ENCODE measurements at regions not wholly inside any gene's neighbourhood (a gene's known extent, or its start where the extent isn't known, plus 50 kb on each side); places are given as distances from the start of the nearest gene placed in this dataset.

DNA sequence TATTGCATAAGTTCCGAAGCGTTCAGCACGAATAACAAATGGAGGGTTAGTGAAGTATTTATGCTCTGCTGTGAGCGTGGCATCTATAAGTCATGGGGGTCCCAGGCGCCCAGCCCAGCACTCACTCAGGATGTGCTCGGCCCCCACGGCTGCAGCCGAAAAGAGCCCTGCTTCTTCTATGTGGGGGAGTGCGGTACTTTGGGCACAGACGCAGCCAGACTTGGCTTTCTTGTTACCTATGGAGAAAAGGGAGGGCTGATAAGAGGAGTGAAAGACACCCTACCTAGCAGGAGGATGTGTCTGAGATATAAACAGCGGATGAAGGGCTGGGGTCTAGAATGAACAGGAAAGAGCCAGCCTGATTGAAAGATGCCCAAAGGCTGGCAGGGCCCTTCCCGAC lies 51.4 kb downstream of the MRPL36 start:
- DNase-seq (ENCODE audit: low read depth in 2 of 3, low spot score in 2 of 3), result no peak

DNA sequence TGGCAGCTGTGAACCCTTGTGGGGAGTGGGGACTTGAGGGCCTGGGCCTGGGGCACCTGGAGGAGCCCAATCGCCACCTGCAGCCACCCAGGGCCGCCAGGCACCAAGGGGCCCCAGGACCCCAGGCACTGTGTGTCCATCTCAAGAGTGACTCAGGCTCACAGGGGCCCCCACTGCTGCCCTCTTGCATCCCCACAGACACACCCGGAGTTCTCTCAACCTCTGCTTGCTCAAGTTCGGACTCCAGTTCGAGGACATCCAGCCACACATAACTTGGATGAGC lies 51.9 kb downstream of the MRPL36 start:
- no peak for DNase-seq (ENCODE audit: low read depth in 2 of 3, low spot score in 2 of 3)

DNA sequence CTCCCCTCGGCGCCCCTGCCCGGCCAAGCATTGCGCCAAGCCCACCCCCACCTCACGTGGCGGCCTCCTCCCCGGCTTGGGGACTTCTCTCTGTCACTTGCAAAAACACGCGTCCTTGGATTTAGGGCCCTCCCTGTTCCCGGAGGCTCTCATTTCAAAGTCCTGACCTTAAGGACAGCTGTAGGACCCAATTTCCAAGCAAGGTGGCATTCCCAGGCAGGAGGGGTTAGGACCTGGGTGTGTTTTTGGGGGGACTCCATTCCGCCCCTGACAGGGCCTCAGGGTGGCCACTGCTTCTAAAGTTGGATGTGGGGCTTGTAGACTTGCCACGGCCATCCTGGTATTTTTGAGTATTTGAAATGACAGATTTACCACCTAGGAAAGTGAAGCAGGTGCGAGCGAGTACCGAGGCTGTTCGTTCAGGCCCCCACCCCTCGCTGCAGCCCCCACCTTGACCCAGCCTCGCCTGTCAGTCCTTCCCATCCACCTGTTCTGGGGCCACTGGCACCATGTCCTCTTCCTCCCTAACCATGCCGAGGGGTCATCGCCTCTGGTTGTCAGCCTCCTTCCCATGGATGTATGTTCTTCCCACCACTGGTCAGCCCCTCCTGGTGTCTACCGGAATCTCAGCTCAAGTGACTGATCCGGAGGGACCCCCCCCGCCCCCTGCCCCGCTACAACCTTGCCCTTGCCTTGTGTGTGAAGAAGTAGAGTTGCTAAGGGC lies 52.4 kb downstream of the MRPL36 start:
- no peak for DNase-seq (ENCODE audit: low read depth in 2 of 3, low spot score in 2 of 3)

DNA sequence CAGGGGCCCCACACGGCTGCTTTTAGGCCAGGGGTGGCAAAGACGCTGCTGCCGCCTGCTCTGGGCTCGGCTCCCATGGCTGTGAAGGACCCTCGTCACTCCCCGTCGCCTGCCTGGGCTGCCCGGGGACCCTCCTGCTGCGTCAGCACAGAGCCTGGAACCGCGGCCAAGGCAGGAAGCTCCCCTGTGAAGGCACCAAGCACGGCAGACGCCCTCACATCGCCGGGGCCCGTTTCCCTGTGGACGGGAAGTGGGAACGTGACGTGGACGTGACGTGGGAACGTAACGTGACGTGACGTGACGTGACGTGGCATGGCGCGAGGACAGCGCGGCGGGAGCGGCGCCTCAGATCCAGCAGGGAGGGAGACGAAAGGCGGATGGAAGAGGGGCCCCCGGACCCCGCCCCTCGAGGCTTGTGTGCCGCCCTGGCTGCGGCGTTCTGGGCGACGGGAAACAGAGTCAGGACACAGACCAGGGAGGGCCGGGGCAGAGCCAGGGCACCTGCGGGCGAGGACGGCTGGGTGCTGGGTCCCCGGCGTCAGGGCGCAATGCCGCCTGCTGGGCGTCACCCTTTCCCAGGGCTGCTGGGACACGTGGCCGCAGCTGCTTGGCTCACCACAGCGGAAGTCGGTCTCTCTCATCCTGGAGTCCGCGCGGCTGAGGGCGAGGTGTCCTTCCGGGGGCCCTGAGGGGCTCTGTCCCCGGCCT lies 53.1 kb downstream of the MRPL36 start:
- no peak for DNase-seq (ENCODE audit: low read depth in 2 of 3, low spot score in 2 of 3)

DNA sequence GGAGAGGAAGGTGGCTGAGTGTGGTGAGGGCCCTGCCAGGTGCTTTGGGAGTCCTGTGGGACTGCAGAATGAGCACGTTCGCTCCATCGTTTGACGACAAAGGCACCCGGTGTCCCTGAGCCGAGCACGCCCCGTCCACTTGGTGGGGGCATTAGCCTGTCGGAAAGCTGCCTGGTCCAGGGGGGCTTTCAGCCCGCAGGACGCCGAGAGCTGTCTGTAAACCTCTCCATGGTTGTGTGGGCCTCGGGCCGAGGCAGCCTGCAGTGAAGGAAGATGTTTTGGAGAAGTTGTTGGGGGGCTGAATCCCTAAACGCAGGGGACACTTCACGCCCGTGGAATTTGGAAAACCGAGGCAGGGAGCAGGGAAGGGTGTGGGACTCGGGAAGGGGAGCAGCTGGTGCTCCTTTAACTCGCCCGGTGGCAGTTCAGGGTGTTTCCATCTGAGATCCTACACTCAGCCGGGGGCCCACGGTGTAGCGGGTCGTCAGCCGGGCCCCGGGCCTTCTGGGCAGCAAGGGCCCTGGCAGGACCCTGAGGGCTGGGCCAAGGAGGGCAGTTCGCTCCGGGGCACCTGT lies 53.8 kb downstream of the MRPL36 start:
- DNase-seq (ENCODE audit: low read depth in 2 of 3, low spot score in 2 of 3), result no peak

DNA sequence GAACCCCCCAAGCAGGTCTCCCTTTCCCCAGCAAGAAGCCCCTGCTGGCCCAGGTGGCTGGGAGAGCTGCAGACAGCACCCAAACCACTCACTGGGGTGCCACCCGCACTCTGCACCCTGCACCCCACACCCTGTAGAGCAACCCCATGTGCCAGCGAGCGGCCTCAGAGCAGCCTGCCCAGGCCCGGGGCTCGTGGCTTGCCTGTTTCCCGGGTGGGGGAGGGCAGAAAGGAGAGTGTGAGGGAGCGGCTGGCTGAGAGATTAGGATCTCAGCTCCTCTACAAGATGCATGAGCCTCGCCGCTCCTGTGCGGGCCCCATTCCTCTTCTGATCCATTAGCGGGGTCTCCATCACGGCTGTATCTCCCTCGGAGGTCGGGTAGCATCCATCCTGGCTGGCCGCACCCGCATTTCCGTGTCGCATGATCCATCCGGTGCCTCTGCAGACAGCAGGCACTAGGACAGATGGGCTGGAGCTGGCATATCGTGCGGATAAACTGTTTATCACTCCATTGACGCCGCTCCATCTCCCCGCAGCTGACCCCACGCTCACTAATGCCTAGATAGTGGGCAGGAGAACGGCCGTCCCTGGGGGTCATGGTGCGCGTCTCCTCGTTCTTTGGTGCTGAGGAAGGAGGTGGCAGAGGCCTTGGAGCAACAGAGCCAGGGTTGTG lies 54.4 kb downstream of the MRPL36 start:
- no peak for DNase-seq (ENCODE audit: low read depth in 2 of 3, low spot score in 2 of 3)

DNA sequence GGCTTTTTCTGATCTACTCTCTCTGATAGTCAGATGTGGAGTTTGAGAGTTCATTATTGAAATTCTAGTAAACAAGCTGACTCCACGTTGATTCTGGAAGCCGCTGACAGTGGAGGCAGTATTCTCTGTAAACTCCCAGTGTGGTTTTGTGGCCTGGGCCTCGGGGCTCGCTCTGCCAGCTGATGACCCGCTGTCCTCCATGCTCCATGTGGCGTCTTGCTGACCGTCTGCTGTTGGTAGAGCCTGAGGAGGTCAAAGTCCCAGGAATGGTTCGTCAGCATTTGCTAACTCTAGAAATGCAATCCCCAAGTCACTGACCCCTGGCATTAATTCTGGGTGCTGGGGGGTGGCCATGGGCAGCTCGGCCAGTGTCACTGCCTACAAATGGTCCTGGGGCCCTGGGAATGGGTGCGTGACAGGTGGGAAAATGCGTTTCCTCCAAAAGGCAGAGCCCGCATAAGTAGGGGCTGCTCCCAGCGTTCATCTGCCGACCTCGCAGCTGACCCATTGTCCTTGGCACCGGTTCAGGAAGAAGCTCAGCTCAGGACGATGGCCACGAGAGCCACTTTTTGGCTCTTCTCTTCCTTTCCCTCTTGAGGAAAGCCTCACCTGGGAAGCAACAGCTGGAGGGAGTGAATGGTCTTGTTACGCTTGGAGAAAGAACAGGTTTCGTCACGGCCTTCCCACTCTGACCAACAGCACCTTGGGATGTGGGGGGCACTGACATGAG lies 55.1 kb downstream of the MRPL36 start:
- DNase-seq (ENCODE audit: low read depth in 2 of 3, low spot score in 2 of 3), result no peak

DNA sequence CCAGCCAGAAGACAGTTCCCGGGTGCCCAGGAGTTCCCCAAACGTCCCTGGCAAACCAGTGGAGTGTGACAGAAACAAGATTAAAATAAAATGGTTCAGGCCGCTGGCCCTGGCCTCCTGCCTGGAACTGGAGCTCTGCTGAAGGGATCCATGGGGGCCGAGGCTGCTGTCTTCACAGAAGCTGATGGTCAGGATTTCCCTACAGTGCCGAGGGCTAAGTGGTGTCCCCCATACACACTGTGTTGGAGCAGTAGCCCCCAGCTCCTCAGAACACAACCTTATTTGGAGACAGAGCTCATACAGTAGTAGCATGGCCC lies 55.9 kb downstream of the MRPL36 start:
- DNase-seq (ENCODE audit: low read depth in 2 of 3, low spot score in 2 of 3), result no peak

DNA sequence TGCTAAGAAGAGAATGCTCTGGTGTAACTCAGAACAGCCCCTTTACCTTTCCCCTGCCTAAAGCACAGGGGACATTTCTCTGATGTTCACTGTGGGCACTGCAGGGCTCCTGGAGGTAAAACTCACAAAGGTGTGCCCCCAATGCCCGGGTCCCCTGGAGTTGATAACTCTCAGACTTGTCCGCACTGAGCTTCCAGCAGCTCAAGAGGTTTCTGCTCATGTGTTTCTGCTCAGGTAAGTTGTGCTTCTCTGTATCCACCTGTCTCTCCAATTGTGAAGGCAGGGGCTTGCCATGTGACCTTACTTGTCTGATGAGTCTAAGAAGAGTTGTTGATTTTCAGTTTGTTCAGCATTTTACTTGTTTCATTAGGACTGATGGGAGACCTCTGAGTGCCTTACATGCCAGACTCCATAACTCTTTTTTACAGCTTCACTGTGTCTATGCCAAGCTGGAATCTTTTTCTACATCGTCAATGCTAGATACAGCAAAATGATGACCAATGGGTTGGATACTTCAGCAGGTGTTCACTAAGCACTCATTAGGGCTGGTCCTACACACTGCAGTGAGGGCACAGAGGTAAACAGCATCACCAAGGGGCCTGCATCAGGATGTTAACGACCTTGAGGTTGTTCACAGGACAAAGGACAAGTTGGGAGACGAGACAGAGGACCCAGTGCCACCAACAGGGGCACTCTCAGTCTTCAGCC lies 56.4 kb downstream of the MRPL36 start:
- no peak for DNase-seq (ENCODE audit: low read depth in 2 of 3, low spot score in 2 of 3)

DNA sequence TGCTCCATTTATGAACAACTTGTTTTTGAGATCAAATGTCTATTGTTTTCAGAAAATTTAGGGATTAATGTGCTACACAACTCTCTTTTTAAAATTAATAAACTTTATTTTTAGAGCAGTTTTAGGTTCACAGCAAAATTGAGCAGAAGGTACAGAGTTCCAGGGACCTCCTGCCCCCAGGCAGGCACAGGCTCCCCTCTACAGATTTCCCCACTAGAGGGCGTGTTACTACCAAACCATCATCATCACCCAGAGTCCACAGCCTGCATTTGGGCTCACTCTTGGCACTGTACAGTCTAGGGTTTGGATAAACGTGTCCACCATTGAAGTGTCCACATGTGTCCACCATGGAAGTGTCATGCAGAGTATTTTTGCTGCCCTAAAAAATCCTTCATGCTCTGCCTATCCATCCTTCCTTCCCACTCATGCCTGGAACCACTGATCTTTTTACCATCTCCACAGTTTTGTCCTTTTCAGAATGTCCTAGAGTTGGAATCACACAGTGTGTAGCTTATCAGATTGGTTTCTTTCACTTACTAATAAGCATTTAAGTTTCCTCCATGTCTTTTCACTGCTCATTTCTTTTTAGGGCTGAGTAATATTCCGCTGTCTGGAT lies 61.7 kb downstream of the MRPL36 start:
- DNase-seq (ENCODE audit: low read depth in 2 of 3, low spot score in 2 of 3), result peak in 2 of 3 donors; percentile 6 to 35

DNA sequence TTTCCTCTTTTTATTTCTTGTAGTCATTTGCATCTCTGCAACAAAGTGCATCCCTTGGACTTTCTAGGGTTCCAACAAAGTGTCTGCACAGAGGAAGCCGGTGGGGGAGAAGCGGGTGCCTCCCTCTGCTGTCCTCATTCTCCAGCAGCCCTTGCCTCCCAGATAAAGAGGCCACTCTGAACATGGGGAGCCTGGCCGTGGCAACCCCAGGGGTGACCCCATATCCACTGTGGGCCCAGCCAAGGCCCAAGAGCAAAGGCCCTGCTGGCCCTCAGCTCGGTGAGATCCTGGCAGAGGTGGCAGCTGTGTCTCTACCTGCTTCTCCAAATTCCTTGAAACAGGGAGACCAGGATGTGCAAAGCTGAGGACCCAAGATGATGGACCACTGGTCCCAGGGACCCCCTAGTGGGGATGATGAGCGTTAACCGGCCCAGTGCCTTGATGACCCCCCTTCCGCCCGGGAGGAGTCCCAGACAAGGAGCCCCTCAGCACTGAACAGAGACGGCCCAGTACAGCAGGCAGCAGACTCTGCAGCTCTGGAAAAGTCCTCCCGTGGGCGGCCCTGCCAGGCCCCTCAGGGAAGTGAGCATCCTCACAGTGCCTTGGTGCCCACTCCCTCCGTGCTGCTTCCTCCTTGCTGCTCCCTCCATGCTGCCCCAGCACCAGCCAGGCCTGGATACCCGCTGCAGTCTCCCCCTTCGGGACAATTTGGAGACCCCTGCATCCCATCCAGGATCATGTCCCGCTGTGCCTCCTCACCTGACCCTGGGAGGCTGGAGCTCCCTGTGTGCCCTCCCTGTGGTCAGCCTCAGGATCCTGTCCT lies 62.5 kb downstream of the MRPL36 start:
- no peak for DNase-seq (ENCODE audit: low read depth in 2 of 3, low spot score in 2 of 3)

DNA sequence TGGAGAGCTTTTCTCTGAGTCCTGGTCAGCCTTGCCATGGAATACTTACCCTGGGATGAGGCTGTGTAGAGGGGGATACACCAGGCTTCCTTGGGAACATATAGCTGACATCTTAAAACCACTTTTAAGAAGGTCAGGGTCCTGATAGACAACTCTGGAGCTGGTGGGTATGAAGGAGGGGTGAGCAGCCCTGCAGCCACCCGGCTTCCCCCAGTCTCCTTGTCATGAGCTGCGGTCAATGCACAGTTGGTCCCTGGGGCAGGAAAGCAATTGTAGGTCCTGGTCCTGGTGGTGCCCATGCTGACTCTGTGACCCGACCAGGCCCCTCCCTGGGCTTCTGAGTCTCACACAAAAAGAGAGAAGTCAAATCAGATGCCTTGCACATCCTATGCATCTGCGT lies 63.6 kb downstream of the MRPL36 start:
- no peak for DNase-seq (ENCODE audit: low read depth in 2 of 3, low spot score in 2 of 3)

DNA sequence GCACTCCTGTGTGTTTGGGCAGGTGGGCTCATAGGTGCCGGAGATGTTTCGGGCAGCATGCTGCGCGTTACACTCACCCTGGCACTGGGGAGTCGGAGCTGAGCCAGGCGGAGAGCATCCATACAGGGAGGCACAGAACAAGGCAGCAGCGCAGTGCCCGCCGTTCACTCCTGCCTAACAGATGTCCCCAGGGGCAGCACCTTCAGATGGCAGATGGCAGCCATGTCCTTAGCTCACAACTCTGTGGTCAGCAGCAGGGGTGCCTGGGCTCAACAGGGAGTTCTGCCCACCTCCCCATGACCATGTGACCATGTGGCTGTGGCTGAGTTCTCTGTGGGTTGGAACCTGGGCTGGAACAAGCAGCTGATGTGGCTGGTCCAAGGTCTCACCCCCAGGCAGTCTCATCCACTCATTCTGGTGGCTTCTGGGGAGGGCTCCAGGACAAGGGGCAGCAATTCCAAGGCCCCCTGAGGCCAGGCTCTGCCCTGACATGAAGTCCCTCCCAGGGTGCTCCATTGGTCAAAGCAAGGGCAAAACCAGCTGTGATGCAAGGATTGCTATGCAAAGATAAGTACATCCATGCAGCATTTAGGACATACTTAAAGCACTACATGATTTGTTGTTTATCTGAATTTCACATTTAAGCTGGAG lies 64.2 kb downstream of the MRPL36 start:
- DNase-seq (ENCODE audit: low read depth in 2 of 3, low spot score in 2 of 3), result no peak

DNA sequence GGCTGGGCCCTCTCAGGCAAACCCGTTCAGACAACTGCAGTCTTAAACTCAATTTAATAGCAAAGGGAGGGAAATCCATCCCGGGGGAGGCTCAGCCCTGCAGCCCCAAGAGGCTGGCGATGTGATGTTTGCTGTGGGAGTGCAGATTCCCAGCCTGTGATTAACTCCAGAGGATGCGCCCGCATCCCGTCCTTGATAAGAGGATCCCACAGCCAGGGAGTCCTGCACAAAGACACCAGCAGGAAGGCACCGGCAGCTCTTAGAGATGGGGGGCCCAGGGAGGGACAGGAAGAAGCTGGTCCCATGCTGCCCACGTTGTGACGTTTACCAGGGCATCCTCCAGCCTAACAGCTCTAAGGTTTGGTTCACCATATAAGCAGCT lies 64.7 kb downstream of the MRPL36 start:
- no peak for DNase-seq (ENCODE audit: low read depth in 2 of 3, low spot score in 2 of 3)

DNA sequence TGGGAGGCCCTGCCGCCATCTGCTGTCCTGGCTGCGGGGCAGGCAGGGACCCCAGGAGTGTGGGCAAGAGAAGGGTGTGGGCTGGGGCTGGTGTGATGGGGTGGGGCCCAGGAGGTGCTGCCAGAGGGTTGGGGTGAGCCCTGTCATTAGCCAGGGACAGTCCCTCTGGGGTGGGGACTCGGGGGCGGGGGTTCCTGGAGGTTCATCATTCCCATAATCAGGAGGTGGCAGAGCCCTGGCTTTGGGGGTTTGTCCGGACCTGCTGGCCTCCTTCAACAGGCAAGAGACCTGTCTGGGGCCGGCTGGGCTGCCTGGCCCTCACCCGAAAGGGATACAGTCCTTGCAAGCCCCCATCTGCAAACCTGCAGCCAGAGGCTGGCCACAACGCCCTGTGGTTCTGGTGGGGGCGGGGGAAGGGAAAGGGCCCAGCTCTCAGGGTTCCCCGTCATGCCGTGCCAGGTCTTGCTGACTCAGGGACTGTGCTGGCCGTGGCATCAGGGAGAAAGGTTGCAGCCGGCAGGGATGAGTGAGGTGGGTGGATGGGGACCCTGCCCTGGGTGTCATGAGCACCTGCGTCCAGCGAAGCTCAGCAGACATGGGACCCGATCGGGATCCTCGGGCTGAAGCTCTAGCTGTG lies 65.2 kb downstream of the MRPL36 start:
- DNase-seq (ENCODE audit: low read depth in 2 of 3, low spot score in 2 of 3), result no peak

DNA sequence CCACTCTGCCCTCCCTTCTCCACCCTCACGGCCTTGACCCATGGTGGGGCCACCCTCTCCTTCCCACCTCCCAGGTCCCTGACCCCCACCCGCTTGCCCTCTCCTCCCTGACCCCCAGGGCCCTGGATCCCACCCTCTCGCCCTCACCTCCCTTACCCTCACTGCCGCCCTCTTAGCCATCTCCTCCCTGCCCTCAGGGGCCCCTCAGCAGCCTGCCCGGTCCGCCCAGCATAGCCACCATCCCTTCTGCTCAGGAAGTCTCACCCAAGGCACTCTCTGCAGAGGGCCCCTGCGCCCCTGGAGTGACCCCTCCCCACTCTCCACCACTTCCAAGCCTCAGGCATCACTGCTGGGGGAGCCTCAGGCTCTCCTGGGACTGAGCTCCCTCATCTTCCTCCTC lies 66.3 kb downstream of the MRPL36 start:
- DNase-seq (ENCODE audit: low read depth in 2 of 3, low spot score in 2 of 3), result no peak

DNA sequence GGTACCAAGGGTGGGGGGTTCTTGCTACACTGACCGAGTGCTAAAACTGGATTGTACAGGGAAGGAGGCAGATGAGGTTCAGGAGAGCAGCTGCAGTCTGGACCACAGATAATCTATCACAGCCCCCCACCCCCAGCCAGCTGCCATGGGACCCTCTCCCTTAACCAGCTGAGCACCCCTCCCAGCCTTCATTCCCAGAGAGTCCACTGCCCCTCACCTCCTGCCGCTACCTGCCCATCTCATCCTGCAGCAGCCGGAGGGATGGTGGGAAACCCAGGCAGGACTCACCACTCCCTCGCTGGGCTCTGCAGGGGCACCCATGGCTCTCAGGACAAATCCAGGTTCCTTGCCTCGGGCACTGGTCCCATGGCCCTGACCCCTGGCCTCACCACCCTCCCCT lies 66.7 kb downstream of the MRPL36 start:
- DNase-seq (ENCODE audit: low read depth in 2 of 3, low spot score in 2 of 3), result no peak

DNA sequence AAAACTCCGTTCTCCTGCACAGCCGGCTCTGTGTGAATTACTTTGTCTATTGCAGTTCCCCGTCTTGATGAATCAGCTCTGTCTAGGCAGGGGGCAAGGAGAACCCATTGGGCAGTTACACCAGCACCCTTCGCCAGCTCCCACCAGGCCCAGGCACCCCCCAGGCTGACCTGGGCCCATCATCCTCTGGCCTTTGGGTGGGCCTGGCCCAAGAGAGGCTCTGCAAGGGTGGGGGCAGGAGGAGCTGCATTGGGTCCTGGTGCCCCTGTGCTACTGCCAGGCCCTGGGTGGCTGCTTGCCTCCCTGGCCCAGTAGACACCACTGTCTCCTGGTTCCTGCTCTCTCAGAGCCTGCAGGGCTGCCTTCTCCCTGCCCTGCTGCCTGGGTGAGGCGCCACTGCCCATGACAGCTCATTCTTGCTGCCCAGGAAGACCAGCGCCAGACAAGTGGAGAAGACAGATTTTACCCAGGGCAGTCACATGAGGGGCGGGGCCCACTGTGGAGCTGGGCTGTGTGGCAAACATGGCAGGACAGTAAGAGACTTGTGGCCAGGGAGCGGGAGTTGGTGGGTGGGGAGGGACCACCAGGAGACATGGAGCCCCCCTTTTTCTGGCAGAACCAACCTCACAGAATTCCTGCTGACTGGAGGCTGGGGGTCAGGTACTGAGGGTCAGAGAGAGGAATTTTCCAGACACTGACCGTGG lies 67.2 kb downstream of the MRPL36 start:
- no peak for DNase-seq (ENCODE audit: low read depth in 2 of 3, low spot score in 2 of 3)
